ENCODE measurements at regions not wholly inside any gene's neighbourhood (a gene's known extent, or its start where the extent isn't known, plus 50 kb on each side); places are given as distances from the start of the nearest gene placed in this dataset.

DNA sequence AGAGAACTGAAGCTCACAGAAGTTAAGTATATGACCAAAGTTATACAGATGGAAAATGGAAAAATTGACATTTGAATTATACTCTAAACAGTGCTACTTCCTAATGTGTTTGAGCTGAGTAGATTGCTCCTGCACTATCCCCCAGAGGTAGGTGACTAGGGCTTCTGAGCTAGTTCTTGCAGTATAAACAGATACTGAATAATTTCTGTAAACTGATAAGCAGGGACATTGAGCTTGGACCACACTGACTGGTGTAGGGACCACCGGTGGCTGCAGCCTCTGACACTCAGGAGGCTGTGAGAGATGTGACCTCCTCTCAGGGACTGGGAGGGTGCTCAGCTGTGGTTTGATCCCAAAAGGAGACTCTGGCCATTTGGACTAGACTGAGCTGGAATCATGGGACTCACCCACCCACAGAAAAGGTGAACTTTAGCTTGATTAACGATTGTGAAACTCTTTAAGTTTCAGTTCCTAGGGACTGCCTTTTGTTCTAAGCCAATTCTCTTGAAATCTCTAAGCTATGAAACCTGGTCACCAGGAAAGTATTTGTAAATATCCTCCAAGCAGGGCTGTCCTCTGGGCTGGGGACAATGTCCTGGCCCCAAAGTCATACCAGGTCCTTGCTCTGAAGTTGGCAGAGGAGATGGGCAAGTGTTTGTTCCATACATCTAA lies 291.5 kb downstream of the SEC61B start:
- no peak for DNase-seq (ENCODE audit: extremely low read depth in 1 of 2, low read depth in 1 of 2)

DNA sequence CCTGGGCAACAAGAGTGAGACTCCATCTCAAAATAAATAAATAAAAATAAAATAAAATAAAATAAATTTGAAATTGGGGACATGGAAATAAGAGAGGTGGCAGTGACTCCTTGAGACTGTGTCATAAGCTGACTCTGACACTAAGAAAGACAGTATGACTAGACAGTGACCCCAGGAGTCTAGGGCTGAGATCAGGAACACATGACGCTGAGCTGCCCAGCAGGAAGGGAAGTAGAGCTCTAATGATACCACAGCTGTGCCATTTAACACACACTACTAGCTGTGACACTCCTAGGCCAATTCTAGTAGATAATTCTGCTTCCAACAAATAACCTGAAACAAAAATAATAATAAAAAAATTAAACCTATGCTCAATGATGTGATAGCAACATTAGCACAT lies 293.0 kb downstream of the SEC61B start:
- no peak for DNase-seq (ENCODE audit: extremely low read depth in 1 of 2, low read depth in 1 of 2)

- no peak for DNase-seq (ENCODE audit: extremely low read depth in 1 of 2, low read depth in 1 of 2)
Measured at GRCh38 chr9:99515895-99516656, 294.0 kb downstream of the SEC61B start.

- no peak for DNase-seq (ENCODE audit: extremely low read depth in 1 of 2, low read depth in 1 of 2)
Measured at GRCh38 chr9:99516657-99517049, 294.6 kb downstream of the SEC61B start.

GRCh38 chr9:99523838-99524237 lies 297.8 kb upstream of the NR4A3 start:
- DNase-seq (ENCODE audit: extremely low read depth in 1 of 2, low read depth in 1 of 2) = no peak

DNA sequence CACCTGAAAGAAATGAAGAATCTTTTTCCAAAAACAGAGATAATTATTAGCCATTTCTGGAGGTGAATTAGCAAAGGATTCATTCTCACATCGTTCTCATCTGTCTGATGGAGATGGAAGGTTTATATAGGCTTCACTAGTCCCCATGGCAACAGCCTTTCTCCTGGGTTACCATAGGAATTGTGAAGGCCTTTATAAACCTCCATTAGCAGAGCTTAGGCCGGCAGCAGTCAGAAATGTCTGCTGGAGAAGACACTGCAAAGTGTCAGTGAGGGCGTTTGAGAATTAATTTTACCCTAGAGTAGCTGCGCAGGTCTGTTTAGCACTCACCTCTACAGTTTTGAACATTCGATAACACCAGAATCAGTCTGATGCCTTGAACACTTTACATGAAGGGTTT lies 290.4 kb upstream of the NR4A3 start:
- no peak for DNase-seq (ENCODE audit: extremely low read depth in 1 of 2, low read depth in 1 of 2)

DNA sequence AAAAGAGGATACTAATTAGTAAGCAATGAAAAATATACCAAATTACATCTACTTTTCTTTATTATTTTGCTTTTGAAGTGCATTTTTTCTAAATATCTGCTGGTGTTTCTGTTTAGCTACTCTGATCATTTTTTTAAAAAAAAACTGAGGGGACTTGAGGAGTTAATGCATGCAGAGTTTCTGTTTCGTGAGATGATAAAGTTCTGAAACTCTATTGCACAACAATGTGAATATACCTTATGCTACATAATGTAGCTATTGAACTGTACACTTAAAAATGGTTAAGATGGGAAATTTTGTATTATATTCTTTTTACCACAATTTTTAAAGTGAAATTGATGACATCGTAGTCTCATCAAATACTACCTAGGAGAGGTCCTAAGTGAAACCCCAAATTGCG lies 288.3 kb upstream of the NR4A3 start:
- no peak for DNase-seq (ENCODE audit: extremely low read depth in 1 of 2, low read depth in 1 of 2)

GRCh38 chr9:99537996-99538395 lies 283.7 kb upstream of the NR4A3 start:
- no peak for DNase-seq (ENCODE audit: extremely low read depth in 1 of 2, low read depth in 1 of 2)

GRCh38 chr9:99544526-99544925 lies 277.2 kb upstream of the NR4A3 start:
- no peak for DNase-seq (ENCODE audit: extremely low read depth in 1 of 2, low read depth in 1 of 2)

GRCh38 chr9:99549441-99549840 lies 272.2 kb upstream of the NR4A3 start:
- no peak for DNase-seq (ENCODE audit: extremely low read depth in 1 of 2, low read depth in 1 of 2)

GRCh38 chr9:99555792-99556191 lies 265.9 kb upstream of the NR4A3 start:
- DNase-seq (ENCODE audit: extremely low read depth in 1 of 2, low read depth in 1 of 2) = no peak

GRCh38 chr9:99556998-99557397 lies 264.7 kb upstream of the NR4A3 start:
- no peak for DNase-seq (ENCODE audit: extremely low read depth in 1 of 2, low read depth in 1 of 2)

- no peak for DNase-seq (ENCODE audit: extremely low read depth in 1 of 2, low read depth in 1 of 2)
Measured at GRCh38 chr9:99557816-99558215, 263.9 kb upstream of the NR4A3 start.

GRCh38 chr9:99559776-99560175 lies 261.9 kb upstream of the NR4A3 start:
- DNase-seq (ENCODE audit: extremely low read depth in 1 of 2, low read depth in 1 of 2) = no peak

DNA sequence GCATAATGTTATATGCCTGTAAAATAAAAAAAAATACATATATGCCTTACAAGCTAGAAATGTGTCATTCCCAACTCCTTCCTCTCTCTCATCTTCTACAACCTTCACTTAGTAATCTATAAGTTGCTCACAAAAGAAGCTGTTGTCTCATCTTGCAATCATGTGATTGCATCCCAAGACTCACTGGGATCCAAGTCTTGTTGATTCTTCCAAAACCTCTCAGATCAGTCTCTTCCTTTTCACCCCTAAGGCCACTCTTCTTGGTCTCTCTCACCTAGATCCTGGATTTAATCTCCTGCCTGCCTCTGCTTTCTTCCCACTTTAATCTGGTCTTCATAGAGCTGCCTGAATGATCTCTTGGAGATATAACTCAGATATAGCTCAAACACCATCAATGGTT lies 261.1 kb upstream of the NR4A3 start:
- no peak for DNase-seq (ENCODE audit: extremely low read depth in 1 of 2, low read depth in 1 of 2)

DNA sequence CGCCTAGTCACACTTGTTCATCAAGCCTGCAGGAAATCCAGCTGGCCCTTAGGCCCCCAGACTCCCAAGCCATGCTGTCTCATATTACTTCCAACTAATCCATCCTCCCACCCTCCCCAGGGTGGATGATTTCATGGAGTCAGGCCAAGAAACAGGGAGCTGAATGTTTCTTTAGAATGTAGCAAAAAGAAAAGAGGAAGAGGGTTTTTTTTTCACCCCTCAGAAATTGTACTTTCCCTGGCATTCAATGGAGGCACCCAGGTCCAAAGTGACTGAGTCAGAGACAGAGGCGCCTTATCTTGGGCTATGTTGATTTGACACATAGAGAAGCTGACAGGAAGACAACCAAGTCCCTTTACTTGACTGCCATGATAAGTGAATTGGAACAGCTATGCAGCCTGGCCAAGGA lies 260.2 kb upstream of the NR4A3 start:
- no peak for DNase-seq (ENCODE audit: extremely low read depth in 1 of 2, low read depth in 1 of 2)

GRCh38 chr9:99561961-99562565 lies 259.6 kb upstream of the NR4A3 start:
- DNase-seq (ENCODE audit: extremely low read depth in 1 of 2, low read depth in 1 of 2) = no peak

GRCh38 chr9:99563364-99563763 lies 258.3 kb upstream of the NR4A3 start:
- DNase-seq (ENCODE audit: extremely low read depth in 1 of 2, low read depth in 1 of 2) = no peak

DNA sequence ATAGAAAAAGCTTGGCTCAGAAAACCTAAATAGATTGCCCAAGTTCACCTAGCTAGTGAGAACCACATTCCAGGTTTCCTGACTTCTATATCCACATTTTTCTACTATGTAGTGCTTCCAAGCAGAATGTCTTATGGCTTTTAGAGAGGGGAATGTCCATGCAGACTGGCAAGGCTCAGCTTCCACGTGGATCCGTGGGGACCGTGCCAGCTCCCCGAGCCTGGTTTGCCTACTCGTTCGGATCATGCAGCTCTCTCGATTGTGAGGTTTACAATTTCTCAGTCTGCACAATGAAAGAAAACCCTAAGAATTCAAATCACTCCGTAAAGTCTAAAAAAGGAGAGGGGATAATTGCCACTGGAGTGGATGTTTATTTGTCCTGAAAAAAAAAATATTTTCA lies 256.5 kb upstream of the NR4A3 start:
- no peak for DNase-seq (ENCODE audit: extremely low read depth in 1 of 2, low read depth in 1 of 2)

GRCh38 chr9:99567436-99567835 lies 254.2 kb upstream of the NR4A3 start:
- no peak for DNase-seq (ENCODE audit: extremely low read depth in 1 of 2, low read depth in 1 of 2)

GRCh38 chr9:99569840-99570239 lies 251.8 kb upstream of the NR4A3 start:
- DNase-seq (ENCODE audit: extremely low read depth in 1 of 2, low read depth in 1 of 2) = no peak

DNA sequence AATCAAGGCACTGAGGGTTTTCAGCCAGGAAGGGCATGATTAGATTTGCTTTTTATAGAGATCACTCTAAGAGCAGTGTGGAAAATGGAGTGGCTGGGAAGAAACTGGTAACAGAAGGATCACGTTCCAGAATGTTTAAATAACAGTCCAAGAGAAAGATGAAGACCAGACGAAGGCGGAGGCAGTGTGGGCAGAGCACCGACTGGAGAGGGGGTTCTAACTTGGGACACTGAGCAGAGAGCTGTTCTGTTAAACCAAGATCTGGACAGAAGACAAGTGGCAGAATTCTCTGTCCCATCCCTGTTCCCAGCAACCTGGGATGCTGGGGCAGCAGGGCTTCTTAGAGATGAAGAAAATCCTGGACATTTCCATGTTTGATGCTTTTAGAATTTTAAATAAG lies 249.1 kb upstream of the NR4A3 start:
- DNase-seq (ENCODE audit: extremely low read depth in 1 of 2, low read depth in 1 of 2) = no peak
